Frontal cortex (tissue), 3 donors: ENCODE measurements at regions not wholly inside any gene's neighbourhood (a gene's known extent, or its start where the extent isn't known, plus 50 kb on each side); places are given as distances from the start of the nearest gene placed in this dataset.
"Not testable (repeated sequence)": the region's sequence is repeated elsewhere in the genome, so short reads cannot be mapped to it uniquely, and the experiment has no call there.

ENCODE experiments used
- DNase-seq, 2 donors: peaks; one replicate each; pipeline ENCODE4 v3.0.0; 2012; ENCODE audit warnings: low spot score in 2 of 2
- FAIRE-seq: peaks from 2 replicates; lab custom pipeline; 2012; peaks lifted over from hg19 to GRCh38; lab: Jason Lieb, UNC
- donor health status: control.
- donor health status: control.
- donor health status: control.

DNA sequence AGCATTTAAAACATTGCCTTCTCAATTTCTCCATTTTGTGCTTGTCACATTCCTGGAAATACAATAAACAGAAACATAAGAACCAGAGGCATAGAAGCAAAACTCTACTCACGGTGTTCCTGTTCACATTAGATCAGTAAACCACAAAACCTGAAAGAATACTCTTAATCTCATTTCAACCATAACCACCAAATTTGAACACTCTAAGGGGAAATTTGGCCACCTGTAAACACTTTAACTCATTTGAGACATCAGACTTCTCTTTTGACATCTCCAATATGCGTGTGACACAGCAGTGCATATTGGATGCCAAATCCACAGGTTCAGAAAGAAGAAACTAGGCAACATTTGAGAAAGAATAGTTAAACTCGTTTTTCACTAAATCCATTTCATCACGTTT is 153.8 kb upstream of the IRAK1BP1 start:
- DNase-seq: no peak
- FAIRE-seq: no peak

DNA sequence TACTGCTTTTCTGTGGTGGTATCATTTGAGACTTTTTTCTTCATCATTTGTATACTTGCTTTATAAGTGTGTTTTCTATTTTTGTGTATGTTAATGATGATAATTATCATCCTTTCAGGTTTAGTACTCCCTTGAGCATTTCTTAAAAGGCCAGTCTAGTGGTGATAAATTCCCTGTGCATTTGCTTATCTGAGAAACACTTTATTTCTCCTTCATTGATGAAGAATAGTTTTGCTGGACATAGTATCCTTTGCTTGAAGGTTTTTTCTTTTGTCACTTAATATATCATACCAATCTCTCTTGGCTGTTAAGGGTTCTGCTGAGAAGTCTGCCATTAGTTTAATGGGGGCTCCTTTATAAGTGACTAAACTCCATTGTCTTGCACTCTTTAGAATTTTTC is 123.2 kb upstream of the IRAK1BP1 start:
- FAIRE-seq: no peak
- no peak for DNase-seq

DNA sequence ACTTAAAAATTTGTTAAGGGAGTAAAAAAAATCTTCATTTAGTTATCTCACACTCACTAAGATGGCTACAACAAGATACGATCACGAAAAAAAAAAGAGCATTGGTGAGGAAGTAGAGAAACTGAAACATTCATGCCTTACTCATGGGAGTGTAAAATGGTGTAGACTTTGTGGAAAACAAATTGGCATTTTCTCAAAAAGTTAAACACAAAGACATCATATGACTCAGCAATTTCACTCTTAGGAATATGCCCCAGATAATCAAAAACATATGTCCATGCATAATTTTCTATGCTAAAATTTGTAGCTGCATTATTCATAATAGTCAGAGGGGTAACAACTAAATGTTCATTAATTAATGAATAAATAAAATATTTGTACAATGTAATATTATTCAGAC is 120.9 kb upstream of the IRAK1BP1 start:
- DNase-seq: no peak

DNA sequence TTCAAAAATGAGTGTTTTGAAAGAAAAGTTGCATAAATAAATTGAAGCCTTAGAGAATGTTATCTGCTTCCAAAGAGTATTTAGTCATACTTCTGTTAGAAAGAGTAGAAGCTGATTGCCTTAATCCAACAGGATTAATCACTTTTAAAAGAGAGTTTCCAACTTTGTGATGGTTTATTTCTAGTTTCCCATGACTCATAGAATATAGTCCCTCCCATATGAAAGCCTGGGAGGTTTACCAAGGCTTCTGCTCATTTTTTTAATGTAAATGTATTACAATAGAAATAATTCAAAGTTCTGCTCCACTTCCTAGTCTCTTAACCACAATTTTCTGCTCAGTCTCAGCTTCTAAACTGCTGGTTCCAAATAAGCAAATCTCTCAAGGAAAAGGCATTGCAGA is 118.0 kb upstream of the IRAK1BP1 start:
- DNase-seq (no peak), FAIRE-seq (no peak)

More for the DNA sequence above, 120.9 kb upstream of the IRAK1BP1 start:
- no peak for FAIRE-seq

DNA sequence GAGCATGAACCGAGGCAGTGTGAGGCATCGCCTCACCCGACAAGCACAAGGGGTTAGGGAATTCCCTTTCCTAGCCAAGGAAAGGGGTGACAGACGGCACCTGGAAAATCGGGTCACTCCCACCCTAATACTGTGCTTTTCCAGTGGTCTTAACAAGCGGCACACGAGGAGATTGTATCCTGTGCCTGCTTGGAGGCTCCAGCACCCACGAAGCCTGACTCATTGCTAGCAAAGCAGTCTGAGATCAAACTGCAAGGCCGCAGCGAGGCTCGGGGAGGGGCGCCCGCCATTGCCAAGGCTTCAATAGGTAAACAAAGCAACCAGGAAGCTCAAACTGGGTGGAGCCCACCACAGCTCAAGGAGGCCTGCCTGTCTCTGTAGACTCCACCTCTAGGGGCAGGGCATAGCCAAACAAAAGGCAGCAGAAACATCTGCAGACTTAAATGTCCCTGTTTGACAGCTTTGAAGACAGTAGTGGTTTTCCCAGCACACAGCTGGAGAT is 109.0 kb upstream of the IRAK1BP1 start:
- not testable (repeated sequence) for FAIRE-seq, DNase-seq

DNA sequence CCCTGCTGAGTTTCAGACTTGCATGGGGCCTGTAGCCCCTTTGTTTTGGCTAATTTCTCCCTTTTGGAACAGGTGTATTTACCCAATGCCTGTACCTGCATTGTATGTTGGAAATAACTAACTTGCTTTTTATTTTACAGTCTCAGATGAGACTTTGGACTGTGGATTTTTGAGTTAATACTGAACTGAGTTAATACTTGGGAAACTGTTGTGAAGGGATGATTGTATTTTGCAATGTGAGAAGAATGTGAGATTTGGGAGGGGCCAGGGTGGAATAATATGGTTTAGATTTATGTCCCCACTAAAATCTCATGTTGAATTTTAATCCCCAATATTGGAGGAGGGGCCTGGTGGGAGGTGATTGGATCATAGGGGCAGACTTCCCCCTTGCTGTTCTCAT is 99.1 kb upstream of the IRAK1BP1 start:
- DNase-seq (no peak), FAIRE-seq (no peak)

DNA sequence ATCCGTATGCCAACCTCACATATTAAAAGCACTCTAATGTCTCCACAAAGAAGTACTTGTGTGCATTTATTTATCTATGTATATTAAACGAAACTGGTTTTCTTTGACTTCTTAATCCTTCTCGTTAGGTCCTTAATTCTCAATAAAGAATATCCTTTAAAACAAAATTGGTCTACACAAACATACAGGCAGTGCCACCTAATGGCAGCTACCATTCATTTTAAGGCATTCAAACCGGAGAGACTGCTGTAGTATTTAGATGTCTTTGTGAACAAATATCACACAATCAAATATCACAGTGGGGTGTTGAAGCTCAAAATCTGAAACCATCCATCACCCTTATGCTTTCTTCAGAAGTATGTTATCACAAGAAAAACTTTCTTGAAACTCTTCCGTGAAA is 96.6 kb upstream of the IRAK1BP1 start:
- FAIRE-seq (no peak), DNase-seq (no peak)

DNA sequence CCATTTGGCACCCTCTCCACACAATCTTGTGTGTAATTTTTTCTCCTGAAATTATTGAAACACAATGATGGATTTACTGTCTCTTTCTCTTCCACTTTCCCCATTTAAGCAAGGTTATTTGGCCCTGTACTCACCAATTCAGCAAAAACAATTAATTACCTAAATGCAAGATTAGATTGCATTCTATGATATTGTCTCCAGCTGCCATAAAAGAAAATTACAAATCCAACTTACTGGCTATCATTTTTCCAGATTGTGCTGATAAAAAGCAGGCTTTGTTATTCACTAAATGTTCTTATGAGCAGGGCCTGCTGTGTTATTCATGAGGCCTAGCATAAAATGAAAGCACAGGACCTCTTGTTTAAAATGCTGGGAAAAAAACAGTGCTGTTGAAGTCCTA is 95.8 kb upstream of the IRAK1BP1 start:
- DNase-seq: no peak
- FAIRE-seq: no peak

DNA sequence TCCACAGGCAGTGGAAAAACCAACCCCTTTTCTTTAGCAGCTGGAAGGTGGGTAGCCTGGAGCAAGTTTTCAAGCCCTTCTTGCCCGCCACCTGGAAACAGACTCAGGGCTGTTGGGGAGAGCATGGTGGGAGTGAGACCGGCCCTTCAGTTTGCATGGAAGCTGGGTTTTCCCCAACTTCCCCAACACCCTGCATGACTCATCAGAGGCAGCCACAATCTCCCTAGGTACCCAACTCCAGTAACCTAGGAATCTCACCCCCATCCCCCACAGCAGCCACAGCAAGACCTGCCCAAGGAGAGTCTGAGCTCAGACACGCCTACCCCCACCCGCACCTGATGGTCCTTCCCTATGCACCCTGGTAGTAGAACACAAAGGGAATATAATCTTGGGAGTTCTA is 86.3 kb upstream of the IRAK1BP1 start:
- DNase-seq: no peak
- no peak for FAIRE-seq

DNA sequence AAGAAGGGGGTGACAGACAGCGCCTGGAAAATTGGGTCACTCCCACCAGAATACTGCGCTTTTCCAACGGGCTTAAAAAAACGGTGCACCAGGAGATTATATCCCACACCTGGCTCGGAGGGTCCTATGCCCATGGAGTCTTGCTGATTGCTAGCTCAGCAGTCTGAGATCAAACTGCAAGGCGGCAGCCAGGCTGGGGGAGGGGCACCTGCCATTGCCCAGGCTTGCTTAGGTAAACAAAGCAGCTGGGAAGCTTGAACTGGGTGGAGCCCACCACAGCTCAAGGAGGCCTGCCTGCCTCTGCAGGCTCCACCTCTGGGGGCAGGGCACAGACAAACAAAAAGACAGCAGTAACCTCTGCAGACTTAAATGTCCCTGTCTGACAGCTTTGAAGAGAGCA is 84.0 kb upstream of the IRAK1BP1 start:
- FAIRE-seq, DNase-seq: not testable (repeated sequence)

DNA sequence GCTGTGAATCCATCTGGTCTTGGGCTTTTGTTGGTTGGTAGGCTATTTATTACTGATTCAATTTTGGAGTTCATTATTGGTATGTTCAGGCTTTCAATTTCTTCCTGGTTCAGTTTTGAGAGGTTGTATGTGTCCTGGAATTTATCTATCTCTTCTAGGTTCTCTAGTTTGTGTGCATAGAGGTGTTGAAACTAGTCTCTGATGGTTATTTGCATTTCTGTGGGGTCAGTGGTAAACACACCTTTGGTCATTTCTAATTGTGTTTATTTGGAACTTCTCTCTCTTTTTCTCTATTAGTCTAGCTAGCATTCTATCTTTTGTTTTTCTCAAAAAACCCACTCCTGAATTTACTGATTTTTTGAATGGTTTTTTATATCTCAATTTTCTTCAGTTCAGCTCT is 70.1 kb upstream of the IRAK1BP1 start:
- no peak for FAIRE-seq

DNA sequence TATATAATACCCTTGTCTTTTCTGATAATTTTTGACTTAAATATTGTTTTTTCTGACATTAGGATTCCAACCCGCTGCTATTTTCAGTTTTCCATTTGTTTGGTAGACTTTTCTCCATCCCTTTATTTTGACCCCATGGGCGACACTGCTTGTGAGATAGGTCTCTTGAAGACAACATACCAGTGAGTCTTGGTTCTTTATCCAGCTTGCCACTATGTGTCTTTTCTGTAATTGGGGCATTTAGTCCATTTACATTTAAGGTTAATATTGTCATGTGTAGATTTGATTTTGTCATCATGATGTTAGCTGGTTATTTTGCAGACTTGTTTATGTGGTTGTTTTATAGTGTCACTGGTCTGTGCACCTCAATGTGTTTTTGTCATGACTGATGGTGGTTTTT is 67.7 kb upstream of the IRAK1BP1 start:
- FAIRE-seq (no peak), DNase-seq (no peak)

More for the DNA sequence above, 70.1 kb upstream of the IRAK1BP1 start:
- DNase-seq: no peak

DNA sequence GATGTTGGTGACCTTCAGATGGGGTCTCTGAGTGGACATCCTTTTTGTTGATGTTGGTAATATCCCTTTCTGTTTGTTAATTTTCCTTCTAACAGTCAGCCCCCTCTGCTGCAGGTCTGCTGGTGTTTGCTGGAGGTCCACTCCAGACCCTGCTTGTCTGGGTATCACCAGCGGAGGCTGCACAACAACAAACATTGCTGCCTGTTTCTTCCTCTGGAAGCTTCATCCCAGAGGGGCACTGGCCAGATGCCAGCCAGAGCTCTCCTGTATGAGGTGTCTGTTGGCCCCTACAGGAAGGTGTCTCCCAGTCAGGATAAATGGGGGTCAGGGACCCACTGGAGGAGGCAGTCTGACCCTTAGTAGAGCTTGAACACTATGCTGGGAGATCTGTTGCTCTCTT is 60.6 kb upstream of the IRAK1BP1 start:
- not testable (repeated sequence) for DNase-seq, FAIRE-seq

DNA sequence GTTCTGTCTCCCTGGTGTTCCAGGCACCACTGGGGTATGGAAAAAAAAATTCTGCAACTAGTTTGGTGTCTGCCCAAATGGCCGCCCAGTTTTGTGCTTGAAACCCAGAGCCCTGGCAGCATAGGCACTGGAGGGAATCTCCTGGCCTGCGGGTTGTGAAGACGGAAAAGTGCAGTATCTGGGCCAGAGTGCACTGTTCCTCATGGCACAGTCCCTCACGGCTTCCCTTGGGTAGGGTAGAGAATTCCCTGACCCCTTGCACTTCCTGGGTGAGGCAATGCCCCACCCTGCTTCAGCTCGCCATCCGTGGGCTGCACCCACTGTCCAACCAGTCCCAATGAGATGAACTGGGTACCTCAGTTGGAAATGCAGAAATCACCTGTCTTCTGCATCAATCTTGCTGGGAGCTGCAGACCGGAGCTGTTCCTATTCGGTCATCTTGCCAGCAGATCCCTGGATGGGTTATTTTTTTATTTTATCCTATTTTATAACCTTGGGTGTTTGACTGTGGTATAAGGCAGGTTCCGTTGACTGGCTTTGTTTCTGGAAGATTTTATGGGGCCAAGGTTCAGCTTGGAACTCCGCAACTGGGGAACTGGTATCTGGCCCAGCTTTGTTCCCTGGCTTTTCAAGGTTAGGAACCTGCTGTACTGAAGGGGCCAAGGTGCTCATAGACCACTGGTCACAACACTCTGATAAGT is 59.5 kb upstream of the IRAK1BP1 start:
- DNase-seq: not testable (repeated sequence)

DNA sequence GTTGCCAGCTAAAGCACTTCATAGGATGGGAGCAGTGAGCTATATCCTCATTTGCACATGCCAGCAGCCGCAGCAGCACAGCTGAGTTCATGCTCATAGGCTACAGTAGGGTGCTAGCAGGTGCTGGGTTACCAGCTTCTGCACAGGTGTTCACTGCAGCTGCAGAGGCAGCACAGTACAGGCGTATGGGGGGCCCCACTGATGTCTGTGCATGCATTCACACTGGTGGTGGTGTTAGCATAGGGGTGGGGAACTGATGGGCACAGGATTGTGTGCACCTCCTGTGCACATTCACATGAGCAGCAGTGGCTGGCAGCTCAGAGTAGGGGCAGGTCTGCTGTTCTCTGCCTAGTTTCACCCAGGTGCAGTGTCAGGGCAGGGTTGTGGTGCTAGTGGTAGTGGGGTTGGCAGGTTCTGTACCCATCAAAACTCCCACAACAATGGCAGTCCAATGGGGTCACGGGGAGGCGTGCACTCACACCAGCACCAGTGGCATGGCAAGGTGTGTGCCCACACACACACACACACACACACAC is 58.9 kb upstream of the IRAK1BP1 start:
- FAIRE-seq (no peak), DNase-seq (no peak)

More for the DNA sequence above, 59.5 kb upstream of the IRAK1BP1 start:
- not testable (repeated sequence) for FAIRE-seq

DNA sequence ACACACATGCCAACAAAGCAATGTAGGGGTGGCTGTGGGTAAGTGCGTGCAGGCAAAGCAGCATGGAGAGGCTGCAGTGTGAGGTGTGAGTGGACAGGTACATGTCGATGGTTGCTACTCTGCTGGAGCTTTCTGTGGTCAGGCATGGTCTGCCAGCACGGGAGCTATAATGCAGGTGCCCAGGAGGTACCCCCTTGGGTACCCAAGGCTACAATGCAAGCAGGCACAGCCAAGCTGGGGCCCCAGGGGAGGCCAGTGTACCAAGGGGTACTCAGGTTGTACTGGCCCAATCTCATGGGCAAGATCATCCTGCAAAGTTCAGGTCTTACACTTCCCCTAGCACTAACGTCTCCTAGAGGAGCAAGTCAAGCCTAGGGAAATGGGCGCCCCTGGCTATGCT is 58.4 kb upstream of the IRAK1BP1 start:
- FAIRE-seq (no peak), DNase-seq (no peak)

DNA sequence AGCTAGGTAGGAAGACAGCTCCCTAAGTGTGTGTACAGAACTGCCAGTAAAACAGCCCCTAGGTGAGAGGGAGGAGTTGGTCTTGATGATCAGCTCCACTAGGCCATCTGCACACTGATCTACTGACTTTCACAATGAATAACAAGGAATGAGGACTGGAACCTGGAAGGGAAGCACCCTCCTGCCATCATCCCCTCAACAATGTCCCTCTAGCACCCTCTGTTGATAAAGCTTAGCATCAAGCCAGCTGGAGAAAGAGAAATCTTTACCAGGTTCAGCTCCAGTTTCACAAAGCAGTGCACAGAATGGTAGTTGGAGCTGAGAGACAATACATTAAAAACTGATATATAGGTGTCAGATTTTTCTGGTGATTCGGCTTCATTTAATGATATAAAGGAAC is 57.2 kb upstream of the IRAK1BP1 start:
- no peak for FAIRE-seq
- DNase-seq: peak in 1 of 2 donors; percentile 14

DNA sequence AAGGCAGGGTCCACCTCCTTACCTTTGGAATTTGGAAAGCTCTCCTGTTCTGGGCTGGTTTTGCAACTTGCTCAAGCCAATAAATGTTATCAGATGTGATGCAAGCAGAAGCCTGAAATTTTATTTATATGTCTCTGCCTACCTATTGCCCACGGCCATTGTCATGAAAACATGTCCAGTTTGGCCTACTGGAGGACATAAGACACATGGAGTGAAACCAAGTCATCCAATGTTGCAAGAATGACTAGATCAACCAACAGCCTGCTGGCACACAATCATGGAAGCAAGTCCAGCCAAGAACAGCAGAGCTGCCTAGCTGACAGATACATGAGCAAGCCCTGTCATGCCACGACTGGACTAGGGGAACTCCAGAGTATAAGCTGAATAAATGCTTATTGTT is 56.7 kb upstream of the IRAK1BP1 start:
- DNase-seq (no peak), FAIRE-seq (no peak)
